SHP77 treated with DMSO at 0.1 percent for 48 hours (cell line): ENCODE measurements at regions not wholly inside any gene's neighbourhood (a gene's known extent, or its start where the extent isn't known, plus 50 kb on each side); places are given as distances from the start of the nearest gene placed in this dataset.

Experiments
- DNase-seq: peaks from one replicate; lab custom pipeline; 2025; lab: John Stamatoyannopoulos, UW

- no peak for DNase-seq
Observed at GRCh38 chr12:90311561-90311960, 602.9 kb upstream of the ATP2B1 start.

GRCh38 chr12:90305379-90305778 is 596.7 kb upstream of the ATP2B1 start:
- no peak for DNase-seq

- no peak for DNase-seq
Observed at GRCh38 chr12:90304231-90304630, 595.6 kb upstream of the ATP2B1 start.

GRCh38 chr12:90303771-90304170 is 595.1 kb upstream of the ATP2B1 start:
- no peak for DNase-seq

- no peak for DNase-seq
Observed at GRCh38 chr12:90301561-90302133, 593.0 kb upstream of the ATP2B1 start.

DNA sequence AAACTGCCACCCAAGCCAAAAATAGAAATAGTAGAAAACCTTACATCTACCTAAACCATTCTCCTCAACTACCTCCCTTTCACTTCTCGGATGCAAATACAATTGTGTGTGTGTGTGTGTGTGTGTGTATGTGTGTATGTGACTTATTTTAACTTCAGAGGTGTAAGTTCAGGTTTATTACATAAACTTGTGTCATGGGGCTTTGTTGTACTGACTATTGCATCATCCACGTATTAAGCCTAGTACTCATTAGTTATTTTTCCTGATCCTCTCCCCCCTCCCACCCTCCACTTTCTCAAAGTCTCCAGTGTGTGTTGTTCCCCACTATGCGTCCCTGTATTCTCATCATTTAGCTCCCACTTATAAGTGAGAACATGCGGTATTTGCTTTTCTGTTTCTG is 592.5 kb upstream of the ATP2B1 start:
- no peak for DNase-seq

DNA sequence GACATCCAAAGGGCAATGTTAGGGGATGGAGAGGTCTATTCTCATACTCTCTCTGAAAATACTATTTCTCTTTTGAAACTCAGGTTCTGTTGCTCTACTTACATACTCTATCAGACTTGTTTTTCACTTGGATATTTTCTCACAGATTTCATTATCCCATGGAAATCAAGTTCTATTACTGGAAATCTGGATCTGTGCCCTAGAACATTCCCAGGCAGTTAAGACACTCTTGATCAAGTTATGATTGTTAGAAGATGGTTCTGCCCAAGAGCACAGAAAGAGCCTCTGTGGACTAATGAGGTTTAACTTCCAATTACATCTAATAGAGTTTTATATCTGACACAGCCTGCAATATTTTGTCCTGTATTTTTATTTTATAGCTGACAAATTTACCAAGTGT is 591.0 kb upstream of the ATP2B1 start:
- no peak for DNase-seq

GRCh38 chr12:90299121-90299520 is 590.5 kb upstream of the ATP2B1 start:
- no peak for DNase-seq

GRCh38 chr12:90298289-90298948 is 589.8 kb upstream of the ATP2B1 start:
- DNase-seq: no peak

GRCh38 chr12:90295858-90296257 is 587.2 kb upstream of the ATP2B1 start:
- DNase-seq: no peak

GRCh38 chr12:90292183-90292582 is 583.5 kb upstream of the ATP2B1 start:
- DNase-seq: no peak

DNA sequence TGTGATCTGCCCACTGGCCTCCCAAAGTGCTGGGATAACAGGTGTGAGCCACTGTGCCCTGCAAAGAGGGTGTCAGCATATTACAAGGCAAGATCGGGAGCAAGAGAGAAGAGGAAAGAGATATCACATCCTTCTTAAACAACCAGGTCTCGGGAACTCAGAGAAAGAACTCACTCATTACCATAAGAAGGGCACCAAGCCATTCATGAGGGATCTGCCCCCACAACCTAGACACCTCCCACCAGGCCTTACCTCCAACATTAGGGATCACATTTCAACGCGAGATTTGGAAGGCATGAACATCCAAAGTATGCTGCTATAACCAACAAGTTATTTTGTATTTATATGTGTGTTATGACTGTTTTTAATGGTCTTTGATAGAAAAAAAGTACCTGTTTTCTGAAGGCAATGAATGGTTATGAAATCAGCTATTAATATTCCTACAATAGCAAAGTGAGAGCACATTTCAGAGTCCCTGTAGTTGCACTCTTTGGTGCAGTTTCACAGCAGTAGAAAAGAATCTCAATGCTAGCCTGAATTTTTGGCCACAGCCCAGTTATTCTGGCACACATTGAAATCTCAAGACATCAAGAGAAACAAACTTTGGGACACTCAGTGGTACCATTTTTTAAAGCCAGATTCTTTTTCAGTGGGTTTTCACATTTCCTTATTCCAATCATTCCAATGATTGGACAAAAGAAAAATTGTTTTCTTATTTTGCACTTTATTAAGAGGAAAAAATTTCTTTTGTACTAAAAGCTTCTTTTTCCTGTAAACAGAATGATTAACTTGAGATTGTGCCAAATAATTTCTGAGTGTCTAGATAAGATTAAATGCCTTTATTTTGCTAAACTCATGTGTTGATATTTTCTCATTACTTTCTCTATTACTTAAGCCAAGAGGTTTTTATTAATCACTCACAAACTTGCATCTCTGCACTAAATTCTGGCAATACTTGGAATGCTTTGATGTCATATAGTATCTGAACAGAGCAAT is 582.6 kb upstream of the ATP2B1 start:
- DNase-seq: no peak

- no peak for DNase-seq
Observed at GRCh38 chr12:90287585-90287984, 578.9 kb upstream of the ATP2B1 start.

GRCh38 chr12:90281154-90281868 is 572.7 kb upstream of the ATP2B1 start:
- DNase-seq: no peak

- no peak for DNase-seq
Observed at GRCh38 chr12:90280564-90281058, 572.0 kb upstream of the ATP2B1 start.

DNA sequence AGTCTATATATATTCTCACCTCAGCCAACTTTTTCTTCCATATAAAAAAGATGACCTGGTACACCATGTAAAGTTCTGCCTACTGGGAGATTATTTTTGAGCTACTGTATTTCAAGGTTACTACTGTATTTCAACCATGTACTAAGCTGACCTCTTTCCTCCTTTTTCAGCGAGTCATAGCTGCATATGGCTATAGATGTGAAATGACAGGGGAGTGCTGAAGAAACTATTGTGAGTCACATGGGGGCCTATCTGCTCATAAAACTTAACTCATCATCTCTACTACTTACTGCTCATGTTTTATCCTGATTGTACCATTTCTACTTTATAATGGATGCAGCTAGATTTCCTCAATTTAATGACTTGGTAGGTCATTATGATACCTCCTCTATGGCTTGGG is 571.4 kb upstream of the ATP2B1 start:
- no peak for DNase-seq

- DNase-seq: no peak
Observed at GRCh38 chr12:90275088-90275487, 566.5 kb upstream of the ATP2B1 start.

- no peak for DNase-seq
Observed at GRCh38 chr12:90274407-90274806, 565.8 kb upstream of the ATP2B1 start.

DNA sequence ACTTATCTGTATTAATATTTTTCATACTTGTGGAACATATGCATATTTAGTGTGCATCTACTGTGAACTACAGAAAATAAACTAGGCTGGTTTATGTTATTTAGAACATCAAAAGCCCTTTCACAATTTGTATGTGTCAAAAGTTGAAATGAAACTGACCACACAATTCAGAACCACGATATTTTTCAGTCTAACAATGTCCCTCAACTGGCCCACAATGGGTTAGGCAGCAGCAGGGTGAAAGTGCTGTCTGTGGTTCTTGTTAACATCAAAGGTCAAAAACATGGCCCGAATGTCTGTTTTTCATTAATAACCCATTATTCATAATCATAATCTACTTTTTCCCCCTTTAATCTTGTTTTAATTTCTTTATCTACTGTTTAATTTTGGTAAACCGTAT is 559.9 kb upstream of the ATP2B1 start:
- DNase-seq: no peak

- DNase-seq: no peak
Observed at GRCh38 chr12:90262251-90262650, 553.6 kb upstream of the ATP2B1 start.

DNA sequence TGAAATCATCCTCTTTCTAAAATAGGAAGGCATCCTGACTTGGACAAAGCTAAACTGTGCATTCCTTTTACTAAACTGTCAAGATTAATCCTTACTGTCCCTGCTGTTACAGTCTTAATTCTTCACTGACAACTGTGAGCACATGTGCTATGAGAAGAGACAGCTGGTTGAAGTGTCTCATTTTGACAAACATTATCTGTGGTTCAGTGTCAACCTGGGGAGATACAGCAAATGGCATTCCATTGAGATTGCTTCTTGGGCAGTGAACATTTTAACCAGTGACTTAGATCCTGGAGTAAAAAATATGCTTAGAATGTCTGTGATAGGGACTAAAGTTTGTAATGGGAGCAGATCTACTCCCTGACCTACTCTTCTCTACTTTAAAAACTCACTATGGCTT is 552.6 kb upstream of the ATP2B1 start:
- no peak for DNase-seq

DNA sequence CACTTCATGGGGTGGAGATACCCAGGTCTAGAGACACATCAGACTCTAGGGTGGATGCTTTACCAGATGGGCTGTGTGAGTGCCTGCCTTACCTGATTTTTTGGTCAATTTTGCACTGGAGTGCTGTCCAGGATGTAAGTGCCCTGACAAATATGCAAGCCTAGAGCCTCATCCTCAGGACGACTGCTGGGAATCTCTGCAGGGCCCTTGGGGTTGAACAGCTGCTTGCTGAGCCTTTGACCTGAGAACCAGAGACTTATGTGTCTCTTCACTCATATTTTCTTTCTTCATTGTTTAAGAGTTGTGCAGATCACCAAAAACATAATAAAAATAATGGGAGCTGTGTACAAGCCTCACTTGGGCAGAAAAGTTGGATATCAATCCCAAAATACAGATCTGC is 551.5 kb upstream of the ATP2B1 start:
- no peak for DNase-seq
